Suprapubic skin (tissue), 4 donors: ENCODE measurements at regions not wholly inside any gene's neighbourhood (a gene's known extent, or its start where the extent isn't known, plus 50 kb on each side); places are given as distances from the start of the nearest gene placed in this dataset.

Experiments
- DNase-seq, 2 donors: peaks; one replicate each; pipeline ENCODE4 v3.0.0-alpha.2; 2019; ENCODE audit warnings: low spot score in 2 of 2
- H3K27ac ChIP-seq: fragments of 200-600 bp; sonication (generic); one replicate; pipeline ENCODE4 v1.5.1; 2019
- H3K27me3 ChIP-seq: fragments of 200-600 bp; sonication (generic); one replicate; pipeline ENCODE4 v1.5.1; 2019
- H3K36me3 ChIP-seq: fragments of 200-600 bp; sonication (generic); one replicate; pipeline ENCODE4 v1.5.1; 2019
- H3K4me1 ChIP-seq: fragments of 200-600 bp; sonication (generic); one replicate; pipeline ENCODE4 v1.5.1; 2019
- H3K4me3 ChIP-seq: fragments of 200-600 bp; sonication (generic); one replicate; pipeline ENCODE4 v1.5.1; 2019; ENCODE audit warnings: mild to moderate bottlenecking
- H3K9me3 ChIP-seq: fragments of 200-600 bp; sonication (generic); one replicate; pipeline ENCODE4 v1.5.1; 2019
- CTCF ChIP-seq, 2 donors: fragments of 200-600 bp in 1 of 2; fragments of 450-650 bp in 1 of 2; sonication (generic) in 1 of 2; IDR thresholded peaks; one replicate each; pipeline ENCODE4 v1.5.1; 2016 to 2019; ENCODE audit warnings: antibody characterized with exemption in 2 of 2, mild to moderate bottlenecking in 1 of 2, moderate library complexity in 1 of 2
- EP300 ChIP-seq: sonication (generic); formaldehyde crosslinking; IDR thresholded peaks from one replicate; pipeline ENCODE4 v1.6.1; 2017; ENCODE audit warnings: antibody characterized with exemption
- POLR2A ChIP-seq, 2 donors: fragments of 450-650 bp; IDR thresholded peaks; one replicate each; pipeline ENCODE4 v1.6.1; 2017; ENCODE audit warnings: antibody characterized with exemption in 2 of 2, mild to moderate bottlenecking in 2 of 2, moderate library complexity in 2 of 2
- POLR2AphosphoS5 ChIP-seq, 3 donors: sonication (generic); formaldehyde crosslinking; IDR thresholded peaks; one replicate each; pipeline ENCODE4 v1.6.1; 2017; ENCODE audit warnings: antibody characterized with exemption in 3 of 3
- WGBS: methylation state at CpG from one replicate; pipeline ENCODE4 v1.1.5; 2018; 5-methylcytosine and 5-hydroxymethylcytosine counted together

- no peak for TF ChIP-seq POLR2AphosphoS5 (IDR thresholded peaks at IDR 0.05)
- TF ChIP-seq CTCF (IDR thresholded peaks at IDR 0.05): no peak
- Histone ChIP-seq H3K9me3 (no peaks in the 10 kb centered on the region), H3K27ac (no peak overlapping the region), H3K36me3 (no peaks in the 10 kb centered on the region), H3K4me3 (no peak overlapping the region), H3K4me1 (no peaks in the 10 kb centered on the region), H3K27me3 (no peaks in the 10 kb centered on the region)
- WGBS: 75% methylated on average over 4 of the region's 4 CpGs
- no peak for DNase-seq
These were observed 51.8 kb upstream of the ARX start for GRCh38 chrX:25067271-25068172.

GRCh38 chrX:25066131-25066530 lies 50.4 kb upstream of the ARX start:
- no peak for DNase-seq
- no peaks in the 10 kb centered on the region for H3K4me1 ChIP-seq
- H3K36me3 ChIP-seq: no peaks in the 10 kb centered on the region
- TF ChIP-seq POLR2A (IDR thresholded peaks at IDR 0.05) (no peak), CTCF (IDR thresholded peaks at IDR 0.05) (no peak), POLR2AphosphoS5 (IDR thresholded peaks at IDR 0.05) (no peak), EP300 (no peak)
- H3K4me3 ChIP-seq: no peak overlapping the region
- 60% methylated on average over 3 of the region's 3 CpGs for WGBS
- H3K27me3 ChIP-seq: no peaks in the 10 kb centered on the region
- H3K27ac ChIP-seq: no peak overlapping the region
- no peaks in the 10 kb centered on the region for H3K9me3 ChIP-seq
